ENCODE measurements at regions not wholly inside any gene's neighbourhood (a gene's known extent, or its start where the extent isn't known, plus 50 kb on each side); places are given as distances from the start of the nearest gene placed in this dataset.

DNA sequence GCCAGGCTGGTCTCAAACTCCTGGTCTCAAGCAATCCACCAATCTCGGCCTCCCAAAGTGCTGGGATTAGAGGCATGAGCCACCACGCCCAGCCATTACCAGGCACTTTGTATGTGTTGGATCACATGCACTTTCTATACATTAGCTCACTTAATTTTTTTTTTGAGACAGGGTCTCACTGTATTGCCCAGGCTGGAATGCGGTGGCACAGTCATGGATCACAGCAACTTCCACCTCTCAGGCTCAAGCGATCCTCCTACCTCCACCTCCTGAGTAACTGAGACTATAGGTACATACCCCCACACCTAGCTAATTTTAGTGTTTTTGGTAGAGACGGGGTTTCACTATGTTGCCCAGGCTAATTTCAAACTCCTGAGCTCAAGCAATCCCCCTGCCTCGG is 203.0 kb upstream of the MYL2 start:
- TF ChIP-seq EZH2 (IDR thresholded peaks at IDR 0.05; ENCODE audit: borderline replicate concordance, insufficient read depth, low read depth, low read length, poor library complexity, severe bottlenecking): no peak
- TF ChIP-seq, protein P1, sequence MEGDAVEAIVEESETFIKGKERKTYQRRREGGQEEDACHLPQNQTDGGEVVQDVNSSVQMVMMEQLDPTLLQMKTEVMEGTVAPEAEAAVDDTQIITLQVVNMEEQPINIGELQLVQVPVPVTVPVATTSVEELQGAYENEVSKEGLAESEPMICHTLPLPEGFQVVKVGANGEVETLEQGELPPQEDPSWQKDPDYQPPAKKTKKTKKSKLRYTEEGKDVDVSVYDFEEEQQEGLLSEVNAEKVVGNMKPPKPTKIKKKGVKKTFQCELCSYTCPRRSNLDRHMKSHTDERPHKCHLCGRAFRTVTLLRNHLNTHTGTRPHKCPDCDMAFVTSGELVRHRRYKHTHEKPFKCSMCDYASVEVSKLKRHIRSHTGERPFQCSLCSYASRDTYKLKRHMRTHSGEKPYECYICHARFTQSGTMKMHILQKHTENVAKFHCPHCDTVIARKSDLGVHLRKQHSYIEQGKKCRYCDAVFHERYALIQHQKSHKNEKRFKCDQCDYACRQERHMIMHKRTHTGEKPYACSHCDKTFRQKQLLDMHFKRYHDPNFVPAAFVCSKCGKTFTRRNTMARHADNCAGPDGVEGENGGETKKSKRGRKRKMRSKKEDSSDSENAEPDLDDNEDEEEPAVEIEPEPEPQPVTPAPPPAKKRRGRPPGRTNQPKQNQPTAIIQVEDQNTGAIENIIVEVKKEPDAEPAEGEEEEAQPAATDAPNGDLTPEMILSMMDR (IDR thresholded peaks at IDR 0.05): no peak
- no peaks in the 10 kb centered on the region for H3K4me1 ChIP-seq (ENCODE audit: control insufficient read depth in 2 of 2, insufficient read depth in 2 of 2, low read length in 2 of 2)
- no peak overlapping the region for H3K4me2 ChIP-seq (replicated peaks; ENCODE audit: low read depth, low read length, poor library complexity, severe bottlenecking)
- CTCF ChIA-PET: no interaction called here
- Mint-ChIP-seq H3K4me3 (no peak overlapping the region), H3K27ac (no peak overlapping the region), H3K9me3 (ENCODE audit: insufficient read depth) (no peaks in the 10 kb centered on the region), H3K27me3 (peaks cover 18% of the 10 kb centered on the region), H3K4me1 (no peaks in the 10 kb centered on the region)
- H3K27ac ChIP-seq (ENCODE audit: low read length in 2 of 2): no peak overlapping the region
- H3K9me3 ChIP-seq (ENCODE audit: control extremely low read depth in 1 of 3, control insufficient read depth in 2 of 3, insufficient read depth in 1 of 3, low read length in 2 of 3): no peaks in the 10 kb centered on the region
- 92% methylated on average over 2 of the region's 6 CpGs for WGBS (ENCODE audit: insufficient coverage)
- no peaks in the 10 kb centered on the region for H4K20me1 ChIP-seq (ENCODE audit: control insufficient read depth, insufficient read depth, low read length, poor library complexity, severe bottlenecking)
- H3K79me2 ChIP-seq (ENCODE audit: control insufficient read depth, insufficient read depth, low read length): no peaks in the 10 kb centered on the region
- DNase-seq (no peak), ATAC-seq (ENCODE audit: low read depth) (no peak)
- H2AFZ ChIP-seq (ENCODE audit: insufficient read depth, low read depth, low read length, poor library complexity, severe bottlenecking): no peak overlapping the region
- H3K27me3 ChIP-seq (replicated peaks in 1 of 4; ENCODE audit: control extremely low read depth in 1 of 4, control insufficient read depth in 3 of 4, insufficient read depth in 4 of 4, low read length in 3 of 4): peaks cover 0 to 5% (median 0%) of the 10 kb centered on the region in 4 experiments
- POLR2A ChIA-PET: no interaction called here
- intact Hi-C loops (cut with micrococcal nuclease): no loop called here
- H3K9ac ChIP-seq (ENCODE audit: low read length): no peak overlapping the region
- no peak overlapping the region for H3K4me3 ChIP-seq (ENCODE audit: control extremely low read depth in 1 of 5, extremely low read depth in 1 of 5, insufficient read depth in 1 of 5, low read depth in 2 of 5, low read length in 4 of 5)
- H3K36me3 ChIP-seq (replicated peaks in 1 of 2; ENCODE audit: control extremely low read depth in 1 of 2, control insufficient read depth in 1 of 2, extremely low read depth in 1 of 2, insufficient read depth in 2 of 2, low read length in 1 of 2): no peaks in the 10 kb centered on the region

DNA sequence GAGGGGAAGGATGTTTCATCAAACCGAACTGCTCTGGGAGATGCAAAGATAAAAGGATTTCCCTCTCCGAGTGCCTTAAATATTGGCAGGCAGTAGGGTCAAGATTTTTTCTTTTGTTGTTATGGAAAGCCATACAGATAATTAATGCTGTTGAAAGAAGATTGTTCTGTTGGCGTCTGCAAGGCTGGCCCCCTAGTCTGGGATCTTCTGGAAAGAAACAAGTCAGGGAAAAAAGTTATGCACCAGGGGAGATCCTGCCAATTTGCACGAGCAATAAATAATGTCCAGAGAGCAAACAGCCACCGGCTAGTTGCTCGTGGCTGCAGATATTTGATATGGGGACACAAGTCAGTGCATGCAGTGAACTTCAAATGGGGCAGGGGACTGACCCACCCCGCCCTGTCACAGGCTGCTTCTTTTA is 202.1 kb upstream of the MYL2 start:
- Histone ChIP-seq H3K4me3 (ENCODE audit: control extremely low read depth in 1 of 5, extremely low read depth in 1 of 5, insufficient read depth in 1 of 5, low read depth in 2 of 5, low read length in 4 of 5) (no peak overlapping the region), H3K27me3 (replicated peaks in 1 of 4; ENCODE audit: control extremely low read depth in 1 of 4, control insufficient read depth in 3 of 4, insufficient read depth in 4 of 4, low read length in 3 of 4) (peaks cover 0 to 5% (median 0%) of the 10 kb centered on the region in 4 experiments), H3K4me2 (replicated peaks; ENCODE audit: low read depth, low read length, poor library complexity, severe bottlenecking) (no peak overlapping the region), H3K9ac (ENCODE audit: low read length) (no peak overlapping the region), H3K36me3 (replicated peaks in 1 of 2; ENCODE audit: control extremely low read depth in 1 of 2, control insufficient read depth in 1 of 2, extremely low read depth in 1 of 2, insufficient read depth in 2 of 2, low read length in 1 of 2) (no peaks in the 10 kb centered on the region), H3K4me1 (ENCODE audit: control insufficient read depth in 2 of 2, insufficient read depth in 2 of 2, low read length in 2 of 2) (no peaks in the 10 kb centered on the region), H3K9me3 (ENCODE audit: control extremely low read depth in 1 of 3, control insufficient read depth in 2 of 3, insufficient read depth in 1 of 3, low read length in 2 of 3) (no peaks in the 10 kb centered on the region), H3K27ac (ENCODE audit: low read length in 2 of 2) (no peak overlapping the region), H4K20me1 (ENCODE audit: control insufficient read depth, insufficient read depth, low read length, poor library complexity, severe bottlenecking) (no peaks in the 10 kb centered on the region), H3K79me2 (ENCODE audit: control insufficient read depth, insufficient read depth, low read length) (no peaks in the 10 kb centered on the region), H2AFZ (ENCODE audit: insufficient read depth, low read depth, low read length, poor library complexity, severe bottlenecking) (no peak overlapping the region)
- WGBS (ENCODE audit: insufficient coverage): 86% methylated on average over 3 of the region's 7 CpGs
- intact Hi-C loops (cut with micrococcal nuclease): no loop called here
- no peaks in the 10 kb centered on the region for H3K9me3 Mint-ChIP-seq (ENCODE audit: insufficient read depth)
- ATAC-seq (ENCODE audit: low read depth) (no peak), DNase-seq (no peak)
- H3K4me1 Mint-ChIP-seq: no peaks in the 10 kb centered on the region
- ChIA-PET CTCF (no interaction called here), POLR2A (no interaction called here)
- no peak for TF ChIP-seq EZH2 (IDR thresholded peaks at IDR 0.05; ENCODE audit: borderline replicate concordance, insufficient read depth, low read depth, low read length, poor library complexity, severe bottlenecking)
- TF ChIP-seq, protein P1 (IDR thresholded peaks at IDR 0.05): no peak
- no peak overlapping the region for H3K27ac Mint-ChIP-seq
- H3K27me3 Mint-ChIP-seq: peaks cover 23% of the 10 kb centered on the region
- no peak overlapping the region for H3K4me3 Mint-ChIP-seq
